ENCODE measurements at regions not wholly inside any gene's neighbourhood (a gene's known extent, or its start where the extent isn't known, plus 50 kb on each side); places are given as distances from the start of the nearest gene placed in this dataset.

GRCh38 chr2:138355244-138355643 is 146.3 kb upstream of the SPOPL start:
- no peaks in the 10 kb centered on the region for H3K9me3 ChIP-seq
- no peak overlapping the region for H3K4me3 ChIP-seq
- DNase-seq: no peak
- TF ChIP-seq POLR2AphosphoS5 (IDR thresholded peaks at IDR 0.05) (no peak), CTCF (IDR thresholded peaks at IDR 0.05) (no peak), POLR2A (IDR thresholded peaks at IDR 0.05) (no peak), EP300 (IDR thresholded peaks at IDR 0.05) (no peak)
- H3K27ac ChIP-seq: no peak overlapping the region
- 95 to 97% methylated on average over 2 of the region's 2 CpGs for WGBS, 2 donors
- peaks cover 0 to 7% (median 0%) of the 10 kb centered on the region in 4 donors for H3K4me1 ChIP-seq
- intact Hi-C loops (cut with DNase I): no loop called here
- H3K27me3 ChIP-seq: no peaks in the 10 kb centered on the region
- H3K36me3 ChIP-seq: no peaks in the 10 kb centered on the region

GRCh38 chr2:138356178-138356577 is 145.4 kb upstream of the SPOPL start:
- Histone ChIP-seq H3K36me3 (no peaks in the 10 kb centered on the region), H3K4me3 (no peak overlapping the region), H3K9me3 (no peaks in the 10 kb centered on the region), H3K27me3 (no peaks in the 10 kb centered on the region), H3K4me1 (peaks cover 0 to 7% (median 0%) of the 10 kb centered on the region in 4 donors), H3K27ac (no peak overlapping the region)
- no peak for DNase-seq
- 34 to 59% methylated on average over 4 of the region's 4 CpGs for WGBS, 2 donors
- TF ChIP-seq EP300 (IDR thresholded peaks at IDR 0.05) (no peak), POLR2A (IDR thresholded peaks at IDR 0.05) (no peak), CTCF (IDR thresholded peaks at IDR 0.05) (no peak), POLR2AphosphoS5 (IDR thresholded peaks at IDR 0.05) (no peak)
- intact Hi-C loops (cut with DNase I): no loop called here

GRCh38 chr2:138359532-138359931 is 142.0 kb upstream of the SPOPL start:
- TF ChIP-seq POLR2A (IDR thresholded peaks at IDR 0.05) (no peak), CTCF (IDR thresholded peaks at IDR 0.05) (no peak), POLR2AphosphoS5 (IDR thresholded peaks at IDR 0.05) (no peak), EP300 (IDR thresholded peaks at IDR 0.05) (no peak)
- Histone ChIP-seq H3K4me3 (no peak overlapping the region), H3K36me3 (no peaks in the 10 kb centered on the region), H3K4me1 (peaks cover 0 to 7% (median 0%) of the 10 kb centered on the region in 4 donors), H3K27me3 (no peaks in the 10 kb centered on the region), H3K9me3 (no peaks in the 10 kb centered on the region), H3K27ac (no peak overlapping the region)
- DNase-seq: no peak
- intact Hi-C loops (cut with DNase I): no loop called here
- WGBS, 2 donors: 96 to 98% methylated on average over 1 of the region's 1 CpG

- Histone ChIP-seq H3K36me3 (no peaks in the 10 kb centered on the region), H3K4me3 (no peak overlapping the region), H3K4me1 (no peaks in the 10 kb centered on the region), H3K27ac (no peak overlapping the region), H3K9me3 (no peaks in the 10 kb centered on the region), H3K27me3 (no peaks in the 10 kb centered on the region)
- WGBS, 2 donors: 96 to 98% methylated on average over 1 of the region's 1 CpG
- intact Hi-C loops (cut with DNase I): no loop called here
- DNase-seq: no peak
- TF ChIP-seq POLR2AphosphoS5 (IDR thresholded peaks at IDR 0.05) (no peak), POLR2A (IDR thresholded peaks at IDR 0.05) (no peak), EP300 (IDR thresholded peaks at IDR 0.05) (no peak), CTCF (IDR thresholded peaks at IDR 0.05) (no peak)
Observed at GRCh38 chr2:138364554-138365162, 136.9 kb upstream of the SPOPL start.

- no peaks in the 10 kb centered on the region for H3K27me3 ChIP-seq
- 83 to 87% methylated on average over 3 of the region's 3 CpGs for WGBS, 2 donors
- TF ChIP-seq CTCF (IDR thresholded peaks at IDR 0.05) (no peak), POLR2AphosphoS5 (IDR thresholded peaks at IDR 0.05) (no peak), POLR2A (IDR thresholded peaks at IDR 0.05) (no peak), EP300 (IDR thresholded peaks at IDR 0.05) (no peak)
- no peak overlapping the region for H3K4me3 ChIP-seq
- no peak overlapping the region for H3K27ac ChIP-seq
- H3K4me1 ChIP-seq: no peaks in the 10 kb centered on the region
- H3K36me3 ChIP-seq: no peaks in the 10 kb centered on the region
- no peak for DNase-seq
- intact Hi-C loops (cut with DNase I): no loop called here
- no peaks in the 10 kb centered on the region for H3K9me3 ChIP-seq
Observed at GRCh38 chr2:138365581-138365980, 136.0 kb upstream of the SPOPL start.
